Nephron progenitor cell (in vitro differentiated cells): ENCODE measurements at regions not wholly inside any gene's neighbourhood (a gene's known extent, or its start where the extent isn't known, plus 50 kb on each side); places are given as distances from the start of the nearest gene placed in this dataset.

Experiments
- DNase-seq: peaks from one replicate; pipeline ENCODE4 v3.0.0; 2021
- H3K27ac Mint-ChIP-seq: 2 replicates; pipeline ENCODE4 v1.8.0; 2021; ENCODE audit warnings: mild to moderate bottlenecking, moderate library complexity, mixed read lengths
- H3K27me3 Mint-ChIP-seq: 2 replicates; pipeline ENCODE4 v1.8.0; 2021; ENCODE audit warnings: mild to moderate bottlenecking, low read depth, mixed read lengths; ENCODE audit not compliant: poor library complexity
- H3K36me3 Mint-ChIP-seq: 2 replicates; pipeline ENCODE4 v1.8.0; 2021; ENCODE audit warnings: low read depth, mixed read lengths
- H3K4me1 Mint-ChIP-seq: 2 replicates; pipeline ENCODE4 v1.8.0; 2021; ENCODE audit warnings: mixed read lengths
- H3K4me3 Mint-ChIP-seq: 2 replicates; pipeline ENCODE4 v1.8.0; 2021; ENCODE audit warnings: mild to moderate bottlenecking, moderate library complexity, mixed read lengths
- H3K9me3 Mint-ChIP-seq: 2 replicates; pipeline ENCODE4 v1.8.0; 2021; ENCODE audit warnings: mild to moderate bottlenecking, moderate library complexity, mixed read lengths
- TF ChIP-seq, protein P1 (sequence below): fragments of 200-600 bp; sonication (generic); IDR thresholded peaks from 2 replicates; pipeline ENCODE4 v1.5.0; 2021; ENCODE audit warnings: antibody characterized with exemption

DNA sequence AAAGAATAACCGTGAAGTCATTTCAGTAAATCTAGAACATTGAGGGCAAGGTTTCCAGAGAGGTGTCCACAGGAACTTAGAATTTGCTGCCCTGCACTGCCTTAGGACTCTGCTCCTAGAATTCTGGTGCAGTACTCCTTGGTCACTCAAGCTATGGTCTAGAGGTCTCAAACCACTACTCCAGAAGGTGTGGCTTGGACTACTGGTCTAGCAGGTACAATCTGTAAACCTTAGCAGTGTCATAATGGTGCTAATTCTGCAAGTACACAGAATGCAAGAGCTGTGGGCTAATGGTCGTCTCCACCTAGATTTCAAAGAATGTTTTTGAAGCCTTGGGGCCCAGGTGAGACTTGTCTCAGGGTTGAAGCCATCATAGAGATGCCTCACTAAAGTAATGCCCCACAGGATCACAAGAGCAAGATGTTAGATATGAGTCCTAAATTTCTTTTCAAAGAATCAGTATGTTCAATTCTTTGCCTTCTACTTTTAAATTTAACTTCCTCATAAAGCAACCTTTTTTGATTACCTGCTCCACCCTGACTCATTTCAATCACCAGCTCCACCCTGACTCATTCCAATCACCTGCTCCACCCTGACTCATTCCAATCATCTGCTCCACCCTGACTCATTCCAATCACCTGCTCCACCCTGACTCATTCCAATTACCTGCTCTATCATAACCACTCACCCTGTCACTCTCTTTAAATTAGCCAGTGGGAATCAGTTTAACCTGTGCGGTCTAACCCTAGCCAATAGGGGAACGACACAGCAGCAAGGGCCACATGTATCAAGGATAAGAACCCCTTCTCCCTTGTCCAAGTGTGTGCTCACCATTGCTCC, 1111.8 kb upstream of the ACO1 start:
- Mint-ChIP-seq H3K9me3 (no peaks in the 10 kb centered on the region), H3K4me3 (no peak overlapping the region), H3K4me1 (no peaks in the 10 kb centered on the region), H3K36me3 (no peaks in the 10 kb centered on the region), H3K27me3 (peaks cover 2% of the 10 kb centered on the region), H3K27ac (no peak overlapping the region)
- TF ChIP-seq, protein P1, sequence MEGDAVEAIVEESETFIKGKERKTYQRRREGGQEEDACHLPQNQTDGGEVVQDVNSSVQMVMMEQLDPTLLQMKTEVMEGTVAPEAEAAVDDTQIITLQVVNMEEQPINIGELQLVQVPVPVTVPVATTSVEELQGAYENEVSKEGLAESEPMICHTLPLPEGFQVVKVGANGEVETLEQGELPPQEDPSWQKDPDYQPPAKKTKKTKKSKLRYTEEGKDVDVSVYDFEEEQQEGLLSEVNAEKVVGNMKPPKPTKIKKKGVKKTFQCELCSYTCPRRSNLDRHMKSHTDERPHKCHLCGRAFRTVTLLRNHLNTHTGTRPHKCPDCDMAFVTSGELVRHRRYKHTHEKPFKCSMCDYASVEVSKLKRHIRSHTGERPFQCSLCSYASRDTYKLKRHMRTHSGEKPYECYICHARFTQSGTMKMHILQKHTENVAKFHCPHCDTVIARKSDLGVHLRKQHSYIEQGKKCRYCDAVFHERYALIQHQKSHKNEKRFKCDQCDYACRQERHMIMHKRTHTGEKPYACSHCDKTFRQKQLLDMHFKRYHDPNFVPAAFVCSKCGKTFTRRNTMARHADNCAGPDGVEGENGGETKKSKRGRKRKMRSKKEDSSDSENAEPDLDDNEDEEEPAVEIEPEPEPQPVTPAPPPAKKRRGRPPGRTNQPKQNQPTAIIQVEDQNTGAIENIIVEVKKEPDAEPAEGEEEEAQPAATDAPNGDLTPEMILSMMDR = no peak
- no peak for DNase-seq

DNA sequence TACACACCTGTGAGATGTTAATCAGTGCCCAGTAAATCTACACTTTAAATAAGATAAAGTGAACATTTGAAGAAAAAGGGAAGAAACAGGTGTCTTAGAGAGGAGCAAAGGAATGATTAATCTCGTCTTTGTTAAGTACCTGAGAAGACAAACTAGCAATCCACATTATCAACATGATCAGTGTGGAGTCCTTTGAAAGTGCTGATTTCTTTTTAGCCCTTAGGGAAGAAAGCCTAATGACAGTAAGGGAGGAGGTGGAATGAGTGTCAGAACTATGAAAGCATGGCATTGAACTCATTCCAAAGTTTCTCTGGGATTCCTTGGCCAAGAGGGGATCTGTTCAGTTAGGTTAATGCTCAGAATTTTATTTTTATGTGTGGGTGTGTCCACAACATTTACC, 1109.0 kb upstream of the ACO1 start:
- Mint-ChIP-seq H3K27me3 (peaks cover 2% of the 10 kb centered on the region), H3K9me3 (no peaks in the 10 kb centered on the region), H3K36me3 (no peaks in the 10 kb centered on the region), H3K27ac (no peak overlapping the region), H3K4me1 (no peaks in the 10 kb centered on the region), H3K4me3 (no peak overlapping the region)
- TF ChIP-seq, protein P1 = no peak
- no peak for DNase-seq

DNA sequence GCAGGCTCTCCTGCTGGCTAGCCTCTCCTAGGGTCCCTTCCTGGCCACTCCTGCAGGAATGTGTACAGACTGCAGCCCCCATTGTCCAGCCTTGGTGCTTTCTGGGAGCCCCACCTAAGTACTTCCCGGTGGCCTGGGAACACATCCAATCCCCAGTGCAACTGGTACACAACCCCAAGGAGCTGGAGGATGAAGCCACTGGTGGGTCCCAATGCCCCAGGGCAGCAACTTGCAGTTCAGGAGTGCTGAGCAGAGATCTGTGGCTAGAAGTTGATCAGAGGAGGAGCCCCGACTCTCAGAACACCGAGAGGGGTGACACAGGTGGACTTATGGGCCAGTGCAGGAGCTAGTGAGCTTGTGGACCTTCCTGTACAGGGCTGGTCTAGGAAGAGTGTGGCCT, 1093.7 kb upstream of the ACO1 start:
- Mint-ChIP-seq H3K27ac (no peak overlapping the region), H3K4me3 (no peak overlapping the region), H3K27me3 (no peaks in the 10 kb centered on the region), H3K36me3 (peaks cover 12% of the 10 kb centered on the region), H3K4me1 (no peaks in the 10 kb centered on the region), H3K9me3 (peaks cover 25% of the 10 kb centered on the region)
- DNase-seq = no peak
- TF ChIP-seq, protein P1 = no peak

DNA sequence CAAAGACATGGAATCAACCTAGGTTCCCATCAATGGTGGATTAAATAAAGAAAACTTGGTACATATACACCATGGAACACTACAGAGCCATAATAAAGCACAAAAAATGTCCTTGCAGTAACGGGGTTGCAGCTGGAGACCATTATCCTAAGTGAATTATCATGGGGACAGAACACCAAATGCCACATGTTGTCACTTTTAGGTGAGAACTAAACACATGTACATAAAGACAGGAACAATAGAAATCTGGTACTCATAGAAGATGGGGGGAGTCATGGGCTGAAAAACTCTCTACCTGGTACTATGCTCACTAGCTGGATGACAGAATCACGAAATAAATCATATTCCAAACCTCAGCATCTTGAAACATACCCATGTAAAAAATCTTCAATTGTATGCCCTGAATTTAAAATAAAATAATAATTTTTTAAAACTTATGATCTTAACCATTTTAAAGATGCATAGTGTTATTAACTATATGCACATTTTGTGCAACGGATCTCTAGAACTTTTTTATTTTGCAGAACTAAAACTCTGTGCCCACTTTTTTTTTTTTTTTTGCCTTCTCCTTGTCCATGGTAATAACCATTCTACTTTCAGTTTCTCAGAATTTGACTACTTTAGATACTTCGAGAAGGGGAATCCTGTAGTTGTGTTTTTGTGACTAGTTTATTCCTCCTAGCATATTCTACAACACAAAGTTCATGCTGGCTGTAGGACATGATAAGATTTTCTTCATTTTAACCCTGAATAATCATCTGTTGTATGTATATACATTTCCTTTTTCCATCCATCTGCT, 1081.6 kb upstream of the ACO1 start:
- no peak for DNase-seq
- no peak overlapping the region for H3K27ac Mint-ChIP-seq
- H3K36me3 Mint-ChIP-seq = no peaks in the 10 kb centered on the region
- no peaks in the 10 kb centered on the region for H3K4me1 Mint-ChIP-seq
- H3K9me3 Mint-ChIP-seq = peaks cover 9% of the 10 kb centered on the region
- no peak overlapping the region for H3K4me3 Mint-ChIP-seq
- TF ChIP-seq, protein P1 = no peak
- no peaks in the 10 kb centered on the region for H3K27me3 Mint-ChIP-seq

DNA sequence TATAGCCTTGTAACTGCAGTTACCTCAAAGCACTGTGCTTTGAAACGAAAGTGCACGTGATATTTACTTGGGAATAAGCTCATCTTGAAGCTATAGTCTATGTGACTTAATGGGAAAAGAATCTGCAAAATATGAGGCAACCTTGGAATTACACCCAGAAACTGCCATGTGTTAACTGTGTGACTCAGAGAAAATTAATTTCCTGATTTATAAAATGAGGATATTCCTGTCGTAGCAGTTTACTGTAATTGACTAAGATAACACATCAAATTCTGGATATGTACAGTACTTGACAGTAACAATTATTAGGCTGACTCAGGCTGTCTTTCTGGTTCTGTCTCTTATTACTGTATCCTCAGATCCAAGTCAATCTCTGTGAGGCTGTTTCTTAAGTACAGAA, 1079.9 kb upstream of the ACO1 start:
- Mint-ChIP-seq H3K27me3 (no peaks in the 10 kb centered on the region), H3K9me3 (peaks cover 9% of the 10 kb centered on the region), H3K4me3 (no peak overlapping the region), H3K4me1 (no peaks in the 10 kb centered on the region), H3K27ac (no peak overlapping the region), H3K36me3 (no peaks in the 10 kb centered on the region)
- DNase-seq = no peak
- TF ChIP-seq, protein P1 = no peak
